OCI-LY7 (cell line): ENCODE measurements at regions not wholly inside any gene's neighbourhood (a gene's known extent, or its start where the extent isn't known, plus 50 kb on each side); places are given as distances from the start of the nearest gene placed in this dataset.

ENCODE experiments used
- BruUV-seq: library from RNA; stranded (reverse); fragments of 400-500 nt; replicated peaks from 2 replicates; lab custom pipeline; 2021; lab: Mats Ljungman, UMichigan
- CTCF ChIA-PET: fragments of 300-600 bp; sonication (Branson Sonifier 250); formaldehyde crosslinking; loops from one replicate; lab custom pipeline; 2022; ENCODE audit warnings: antibody characterized with exemption; ENCODE audit not compliant: unreplicated experiment; lab: Charles Lee
- POLR2A ChIA-PET: fragments of 300-600 bp; sonication (Branson Sonifier 250); formaldehyde crosslinking; loops from one replicate; lab custom pipeline; 2022; ENCODE audit warnings: antibody characterized with exemption; lab: Charles Lee
- DNase-seq: peaks from one replicate; pipeline ENCODE4 v3.0.0-alpha.2; 2015; ENCODE audit warnings: low spot score
- H2AFZ ChIP-seq: fragments of 200-600 bp; sonication (generic), shearing (Covaris generic); 2 replicates; pipeline ENCODE4 v1.6.1; 2014; ENCODE audit warnings: mild to moderate bottlenecking, antibody characterized with exemption, low read length, moderate library complexity
- H3K27ac ChIP-seq: fragments of 200-600 bp; sonication (generic); 2 replicates; pipeline ENCODE4 v1.5.1; 2014; ENCODE audit warnings: mixed run types, low read depth, mild to moderate bottlenecking, moderate library complexity, low read length, inconsistent platforms; ENCODE audit not compliant: poor library complexity, severe bottlenecking
- H3K36me3 ChIP-seq: fragments of 200-600 bp; sonication (generic); 2 replicates; pipeline ENCODE4 v1.6.1; 2014; ENCODE audit warnings: mild to moderate bottlenecking, antibody characterized with exemption, low read length, moderate library complexity, mixed read lengths; ENCODE audit not compliant: insufficient read depth
- H3K4me1 ChIP-seq: fragments of 200-600 bp; sonication (generic); 2 replicates; pipeline ENCODE4 v1.5.1; 2014; ENCODE audit warnings: mild to moderate bottlenecking, low read length; ENCODE audit not compliant: insufficient read depth, poor library complexity, severe bottlenecking
- H3K4me2 ChIP-seq: fragments of 200-600 bp; sonication (generic); 2 replicates; pipeline ENCODE4 v1.6.1; 2014; ENCODE audit warnings: mild to moderate bottlenecking, low read length
- H3K4me3 ChIP-seq: fragments of 200-600 bp; sonication (generic); 2 replicates; pipeline ENCODE4 v1.5.1; 2014; ENCODE audit warnings: mild to moderate bottlenecking, low read depth, low read length; ENCODE audit not compliant: poor library complexity, severe bottlenecking
- H3K79me2 ChIP-seq: fragments of 200-600 bp; sonication (generic); 2 replicates; pipeline ENCODE4 v1.6.1; 2016; ENCODE audit warnings: low read depth, mild to moderate bottlenecking, low read length, moderate library complexity, mixed read lengths; ENCODE audit not compliant: insufficient read depth
- H3K9me2 ChIP-seq: fragments of 200-600 bp; sonication (generic); 2 replicates; pipeline ENCODE4 v1.6.1; 2016; ENCODE audit warnings: mild to moderate bottlenecking, low read length, mixed read lengths; ENCODE audit not compliant: insufficient read depth
- H3K9me3 ChIP-seq: fragments of 200-600 bp; sonication (generic); 2 replicates; pipeline ENCODE4 v1.6.1; 2014; ENCODE audit warnings: mild to moderate bottlenecking, mixed run types, low read length, mixed read lengths
- H4K20me1 ChIP-seq: fragments of 200-600 bp; sonication (generic); 2 replicates; pipeline ENCODE4 v1.6.1; 2014; ENCODE audit warnings: mild to moderate bottlenecking, antibody characterized with exemption, low read length, moderate library complexity, mixed read lengths; ENCODE audit not compliant: insufficient read depth
- CTCF ChIP-seq: fragments of 200-600 bp; sonication (generic); conservative IDR thresholded peaks from 2 replicates; pipeline ENCODE4 v1.5.1; 2014; ENCODE audit warnings: mild to moderate bottlenecking, antibody characterized with exemption, low read length, moderate library complexity, mixed read lengths
- EZH2phosphoT487 ChIP-seq: fragments of 200-600 bp; sonication (generic); IDR thresholded peaks from 2 replicates; pipeline ENCODE4 v1.6.1; 2018; ENCODE audit warnings: low read depth, borderline replicate concordance, mild to moderate bottlenecking, mixed run types, antibody characterized with exemption, low read length, moderate library complexity, mixed read lengths
- intact Hi-C: fragments of 100-400 bp; cut with micrococcal nuclease; formaldehyde crosslinking; loops from one replicate; pipeline ENCODE4 v1.10.0; 2022; ENCODE audit not compliant: unreplicated experiment

GRCh38 chr6:40321616-40322015, 265.5 kb downstream of the LRFN2 start:
- Histone ChIP-seq H3K36me3 (no peaks in the 10 kb centered on the region), H2AFZ (no peak overlapping the region), H3K9me3 (no peaks in the 10 kb centered on the region), H3K4me1 (peaks cover 8% of the 10 kb centered on the region), H4K20me1 (no peaks in the 10 kb centered on the region), H3K27ac (no peak overlapping the region), H3K9me2 (no peaks in the 10 kb centered on the region), H3K4me3 (no peak overlapping the region), H3K4me2 (no peak overlapping the region), H3K79me2 (no peaks in the 10 kb centered on the region)
- intact Hi-C loops, result no loop called here
- no TSS peak for BruUV-seq
- ChIA-PET POLR2A (no interaction called here), CTCF (no interaction called here)
- no peak for DNase-seq
- TF ChIP-seq EZH2phosphoT487 (no peak), CTCF (no peak)

- H3K4me2 ChIP-seq, result no peak overlapping the region
- CTCF ChIA-PET, result no interaction called here
- H3K9me3 ChIP-seq, result no peaks in the 10 kb centered on the region
- no peak overlapping the region for H3K27ac ChIP-seq
- POLR2A ChIA-PET, result interaction anchor here (0.6 kb wide), 1 partner anchor 438 kb away, joined by 3 read pairs; no protein-coding TSS in a partner anchor
- H3K36me3 ChIP-seq, result no peaks in the 10 kb centered on the region
- no peak for TF ChIP-seq CTCF
- TF ChIP-seq EZH2phosphoT487, result no peak
- H3K4me1 ChIP-seq, result peaks cover 4% of the 10 kb centered on the region
- no peaks in the 10 kb centered on the region for H3K9me2 ChIP-seq
- no peaks in the 10 kb centered on the region for H4K20me1 ChIP-seq
- intact Hi-C loops, result no loop called here
- H3K79me2 ChIP-seq, result no peaks in the 10 kb centered on the region
- H2AFZ ChIP-seq, result no peak overlapping the region
- DNase-seq, result no peak
- no TSS peak for BruUV-seq
- no peak overlapping the region for H3K4me3 ChIP-seq
These were observed 266.2 kb downstream of the LRFN2 start for GRCh38 chr6:40320947-40321346.

GRCh38 chr6:40320441-40320840, 266.7 kb downstream of the LRFN2 start:
- no peaks in the 10 kb centered on the region for H4K20me1 ChIP-seq
- intact Hi-C loops, result no loop called here
- H3K4me3 ChIP-seq, result no peak overlapping the region
- no peak overlapping the region for H3K4me2 ChIP-seq
- no peaks in the 10 kb centered on the region for H3K79me2 ChIP-seq
- no peaks in the 10 kb centered on the region for H3K4me1 ChIP-seq
- ChIA-PET POLR2A (interaction anchor here (0.6 kb wide), 1 partner anchor 438 kb away, joined by 3 read pairs; no protein-coding TSS in a partner anchor), CTCF (no interaction called here)
- no peak for DNase-seq
- no peak overlapping the region for H3K27ac ChIP-seq
- no TSS peak for BruUV-seq
- H3K9me3 ChIP-seq, result no peaks in the 10 kb centered on the region
- no peaks in the 10 kb centered on the region for H3K9me2 ChIP-seq
- H2AFZ ChIP-seq, result no peak overlapping the region
- H3K36me3 ChIP-seq, result no peaks in the 10 kb centered on the region
- TF ChIP-seq CTCF, result no peak
- no peak for TF ChIP-seq EZH2phosphoT487
